Bronchial epithelial cell (primary cell): ENCODE measurements at regions not wholly inside any gene's neighbourhood (a gene's known extent, or its start where the extent isn't known, plus 50 kb on each side); places are given as distances from the start of the nearest gene placed in this dataset.
"Not testable (repeated sequence)": the region's sequence is repeated elsewhere in the genome, so short reads cannot be mapped to it uniquely, and the experiment has no call there.

ENCODE experiments used
- DNase-seq: peaks from one replicate; pipeline ENCODE4 v3.0.0-alpha.2; 2010; ENCODE audit warnings: low read depth
- FAIRE-seq: peaks from 2 replicates; lab custom pipeline; 2011; peaks lifted over from hg19 to GRCh38; lab: Jason Lieb, UNC
- H3K27me3 ChIP-seq: 2 replicates; pipeline ENCODE4 v1.5.1; 2011; ENCODE audit warnings: low read length; ENCODE audit not compliant: control insufficient read depth, insufficient read depth
- H3K36me3 ChIP-seq: 2 replicates; pipeline ENCODE4 v1.5.1; 2011; ENCODE audit warnings: low read length; ENCODE audit not compliant: control insufficient read depth, insufficient read depth
- H3K4me3 ChIP-seq: 2 replicates; pipeline ENCODE4 v1.5.1; 2011; ENCODE audit warnings: mild to moderate bottlenecking, low read depth, low read length, control low read depth
- CTCF ChIP-seq: IDR thresholded peaks from 2 replicates; pipeline ENCODE4 v1.5.1; 2011; ENCODE audit warnings: mild to moderate bottlenecking, moderate library complexity, low read length, control low read depth, inconsistent platforms; ENCODE audit not compliant: insufficient read depth, severe bottlenecking

DNA sequence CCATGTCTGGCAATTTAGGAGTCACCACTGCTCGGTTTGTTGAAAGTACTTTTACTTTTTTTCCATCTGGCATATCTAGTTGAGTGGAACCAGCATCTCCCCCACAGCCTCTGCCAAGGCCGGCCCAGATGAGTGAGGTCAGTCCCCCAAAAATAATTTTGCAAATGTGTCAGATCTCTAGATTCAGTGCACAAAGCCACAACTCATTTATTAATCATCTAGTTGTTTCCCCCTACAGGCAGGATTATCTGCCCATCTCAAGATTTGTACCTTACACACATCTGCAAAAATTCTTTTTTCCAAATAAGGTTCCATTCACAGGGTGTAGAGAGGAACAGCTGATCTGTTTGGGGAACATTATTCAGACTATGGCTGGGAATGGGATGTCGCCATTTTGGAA is 174.0 kb upstream of the MXRA5 start:
- H3K36me3 ChIP-seq: no peaks in the 10 kb centered on the region
- no peak overlapping the region for H3K4me3 ChIP-seq
- TF ChIP-seq CTCF: no peak
- FAIRE-seq (no peak), DNase-seq (no peak)
- no peaks in the 10 kb centered on the region for H3K27me3 ChIP-seq

DNA sequence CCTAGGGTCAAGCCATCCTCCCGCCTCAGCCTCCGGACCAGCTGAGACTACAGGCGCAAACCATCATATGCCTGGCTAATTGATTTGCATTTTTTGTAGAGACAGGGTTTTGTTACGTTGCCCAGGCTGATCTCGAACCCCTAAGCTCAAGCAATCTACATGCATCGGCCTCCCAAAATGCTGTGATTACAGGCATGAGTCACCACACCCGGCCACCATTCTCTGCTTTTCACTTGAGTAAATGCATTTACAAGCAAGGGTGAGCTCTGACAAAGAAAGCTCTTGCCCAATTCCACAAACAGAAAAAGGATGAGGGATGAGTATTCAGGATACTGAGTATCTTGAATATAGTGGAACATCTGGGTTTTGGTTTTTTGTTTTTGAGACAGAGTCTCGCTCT is 172.9 kb upstream of the MXRA5 start:
- H3K4me3 ChIP-seq, H3K27me3 ChIP-seq, H3K36me3 ChIP-seq, DNase-seq: not testable (repeated sequence)
- FAIRE-seq: peak; percentile 50

DNA sequence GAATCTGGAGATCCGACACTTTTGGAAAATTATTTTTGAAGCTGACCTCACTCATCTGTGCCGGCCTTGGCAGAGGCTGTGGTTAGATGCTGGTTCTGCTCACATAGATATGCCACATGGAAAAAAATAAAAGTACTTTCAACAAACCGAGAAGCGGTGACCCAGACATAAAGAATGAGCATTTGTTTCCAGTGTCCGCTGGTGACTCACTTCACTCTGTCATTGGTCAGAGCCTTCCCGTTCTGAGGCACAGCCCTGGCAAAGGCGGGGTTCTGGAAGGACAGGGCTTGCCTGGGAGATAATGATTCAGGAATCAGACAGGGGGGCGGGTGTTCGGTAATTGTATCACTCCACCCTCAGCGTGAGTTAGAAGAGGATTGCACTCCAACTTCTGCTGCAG is 172.4 kb upstream of the MXRA5 start:
- Histone ChIP-seq H3K27me3 (no peaks in the 10 kb centered on the region), H3K4me3 (no peak overlapping the region), H3K36me3 (no peaks in the 10 kb centered on the region)
- DNase-seq (peak; percentile 2), FAIRE-seq (no peak)
- no peak for TF ChIP-seq CTCF

DNA sequence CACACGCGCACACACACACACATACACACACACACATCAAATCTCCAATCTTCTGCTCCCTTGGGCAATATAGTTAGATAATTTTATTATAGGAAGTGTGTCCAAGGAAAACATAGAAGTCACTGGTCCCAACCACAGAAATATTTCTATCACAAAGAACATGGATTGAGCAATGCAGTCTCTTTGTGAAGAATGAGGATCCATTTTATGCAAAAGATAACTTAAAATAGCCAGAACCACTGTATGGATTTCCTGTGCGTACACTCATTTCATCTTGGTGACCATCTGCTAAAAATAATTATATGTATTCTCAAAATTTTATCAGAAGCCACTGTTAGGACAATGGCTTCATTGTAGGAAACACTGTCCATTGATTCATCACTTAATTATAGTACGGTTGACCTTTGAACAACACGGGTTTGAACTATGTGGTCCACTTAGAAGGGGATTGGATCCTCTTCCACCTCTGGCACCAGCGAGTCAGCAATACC is 169.6 kb upstream of the MXRA5 start:
- FAIRE-seq (no peak), DNase-seq (no peak)
- TF ChIP-seq CTCF: no peak

DNA sequence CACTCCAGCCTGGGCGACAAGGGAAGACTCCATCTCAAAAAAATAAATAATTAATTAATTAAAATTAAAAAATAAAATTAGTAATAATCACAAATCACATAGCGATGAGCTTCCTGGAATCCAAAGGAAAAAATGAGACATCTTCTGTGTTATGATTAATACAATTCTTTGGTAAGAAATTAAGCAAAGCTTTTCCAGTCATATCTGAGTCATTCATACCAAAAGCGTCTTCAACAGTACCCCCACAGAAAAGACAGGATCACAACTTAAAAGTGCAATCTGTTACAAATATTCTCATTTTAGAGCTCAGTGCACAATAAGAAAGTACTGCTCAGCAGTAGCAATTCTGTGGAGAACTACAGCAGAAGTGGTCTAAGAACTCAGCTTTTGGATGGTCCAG is 168.5 kb upstream of the MXRA5 start:
- Histone ChIP-seq H3K27me3 (no peaks in the 10 kb centered on the region), H3K36me3 (no peaks in the 10 kb centered on the region), H3K4me3 (no peak overlapping the region)
- TF ChIP-seq CTCF: no peak
- DNase-seq (peak; percentile 21), FAIRE-seq (no peak)

More for the DNA sequence above, 169.6 kb upstream of the MXRA5 start:
- Histone ChIP-seq H3K36me3 (no peaks in the 10 kb centered on the region), H3K27me3 (no peaks in the 10 kb centered on the region), H3K4me3 (no peak overlapping the region)

GRCh38 chrX:3512150-3512549 is 165.7 kb upstream of the MXRA5 start:
- not testable (repeated sequence) for FAIRE-seq, H3K27me3 ChIP-seq, H3K36me3 ChIP-seq, H3K4me3 ChIP-seq
- DNase-seq: peak; percentile 1

DNA sequence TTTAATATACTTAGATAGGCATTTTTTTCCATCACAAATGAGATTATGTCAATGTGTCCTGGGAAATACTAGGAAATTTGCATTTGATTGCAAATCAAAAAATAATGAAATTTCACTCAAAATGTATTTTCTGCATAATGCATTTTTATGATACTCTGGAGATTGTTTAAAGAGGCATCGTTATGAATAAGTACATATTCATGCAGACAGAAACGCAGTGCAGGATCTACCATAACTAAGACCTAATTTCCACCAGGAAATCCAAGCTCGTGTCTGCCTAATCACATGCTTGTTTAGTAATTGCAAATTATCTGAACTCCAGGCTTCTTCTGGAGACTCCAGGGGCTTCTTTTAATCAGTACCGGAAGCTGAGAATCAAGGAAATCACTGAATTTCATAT is 163.5 kb upstream of the MXRA5 start:
- TF ChIP-seq CTCF: no peak
- Histone ChIP-seq H3K4me3 (no peak overlapping the region), H3K27me3 (no peaks in the 10 kb centered on the region), H3K36me3 (no peaks in the 10 kb centered on the region)
- FAIRE-seq (no peak), DNase-seq (no peak)
